ENCODE measurements at regions not wholly inside any gene's neighbourhood (a gene's known extent, or its start where the extent isn't known, plus 50 kb on each side); places are given as distances from the start of the nearest gene placed in this dataset.

GRCh38 chr4:38426532-38426931 is 237.5 kb upstream of the KLF3 start:
- H3K4me3 ChIP-seq (ENCODE audit: low read depth, low read length) = no peak overlapping the region
- no peak for TF ChIP-seq CTCF (IDR thresholded peaks at IDR 0.05; ENCODE audit: low read depth, low read length)

GRCh38 chr4:38430841-38431240 is 233.2 kb upstream of the KLF3 start:
- no peak for TF ChIP-seq CTCF (IDR thresholded peaks at IDR 0.05; ENCODE audit: low read depth, low read length)
- no peak overlapping the region for H3K4me3 ChIP-seq (ENCODE audit: low read depth, low read length)

- no peak for TF ChIP-seq CTCF (IDR thresholded peaks at IDR 0.05; ENCODE audit: low read depth, low read length)
- H3K4me3 ChIP-seq (ENCODE audit: low read depth, low read length) = no peak overlapping the region
Measured at GRCh38 chr4:38442073-38442788, 221.8 kb upstream of the KLF3 start.

- TF ChIP-seq CTCF (IDR thresholded peaks at IDR 0.05; ENCODE audit: low read depth, low read length) = no peak
- no peak overlapping the region for H3K4me3 ChIP-seq (ENCODE audit: low read depth, low read length)
Measured at GRCh38 chr4:38449506-38450174, 214.4 kb upstream of the KLF3 start.

GRCh38 chr4:38452009-38452408 is 212.0 kb upstream of the KLF3 start:
- H3K4me3 ChIP-seq (ENCODE audit: low read depth, low read length) = no peak overlapping the region
- TF ChIP-seq CTCF (IDR thresholded peaks at IDR 0.05; ENCODE audit: low read depth, low read length) = no peak

- TF ChIP-seq CTCF (IDR thresholded peaks at IDR 0.05; ENCODE audit: low read depth, low read length) = no peak
Measured at GRCh38 chr4:38452542-38452941, 211.5 kb upstream of the KLF3 start.

GRCh38 chr4:38453253-38453881 is 210.6 kb upstream of the KLF3 start:
- no peak overlapping the region for H3K4me3 ChIP-seq (ENCODE audit: low read depth, low read length)
- TF ChIP-seq CTCF (IDR thresholded peaks at IDR 0.05; ENCODE audit: low read depth, low read length) = no peak

More at GRCh38 chr4:38452542-38452941, 211.5 kb upstream of the KLF3 start:
- H3K4me3 ChIP-seq (ENCODE audit: low read depth, low read length) = no peak overlapping the region

All from WI38 (cell line).